ENCODE measurements at regions not wholly inside any gene's neighbourhood (a gene's known extent, or its start where the extent isn't known, plus 50 kb on each side); places are given as distances from the start of the nearest gene placed in this dataset.

- TF ChIP-seq THAP12 (CRISPR knock-in tag; IDR thresholded peaks at IDR 0.05) (no peak), STAG1 (CRISPR knock-in tag; IDR thresholded peaks at IDR 0.05; ENCODE audit: borderline replicate concordance) (no peak), ZNF785 (CRISPR knock-in tag; IDR thresholded peaks at IDR 0.05) (no peak), GTF2F1 (IDR thresholded peaks at IDR 0.05; ENCODE audit: low read depth, low read length) (no peak), ZKSCAN8 (CRISPR knock-in tag; IDR thresholded peaks at IDR 0.05) (no peak), BRD9 (IDR thresholded peaks at IDR 0.05; ENCODE audit: low read depth, partially characterized antibody) (no peak), NUFIP1 (IDR thresholded peaks at IDR 0.05; ENCODE audit: partially characterized antibody) (no peak), PYGO2 (tag; IDR thresholded peaks at IDR 0.05) (no peak), TAF7 (tag; IDR thresholded peaks at IDR 0.05) (no peak), ZNF518B (CRISPR knock-in tag; IDR thresholded peaks at IDR 0.05) (no peak)
These were observed 274.6 kb upstream of the PLPP4 start (continued) for GRCh38 chr10:120182431-120182830.
